Mesenchymal stem cell (in vitro differentiated cells and primary cell): ENCODE measurements at regions not wholly inside any gene's neighbourhood (a gene's known extent, or its start where the extent isn't known, plus 50 kb on each side); places are given as distances from the start of the nearest gene placed in this dataset.

Experiments
- DNase-seq: peaks from one replicate; pipeline ENCODE4 v3.0.0-alpha.2; 2013
- H2AFZ ChIP-seq: one replicate; pipeline ENCODE4 v1.6.1; 2013; ENCODE audit warnings: low read depth, mild to moderate bottlenecking, control low read depth, inconsistent platforms, low read length, moderate library complexity
- H2AK5ac ChIP-seq: 2 replicates; pipeline ENCODE4 v1.6.1; 2013; ENCODE audit warnings: low read length, moderate library complexity, mild to moderate bottlenecking, inconsistent platforms; ENCODE audit not compliant: severe bottlenecking
- H2BK120ac ChIP-seq: one replicate; pipeline ENCODE4 v1.6.1; 2013; ENCODE audit warnings: low read depth, mild to moderate bottlenecking, inconsistent platforms, low read length, moderate library complexity
- H2BK12ac ChIP-seq, 2 experiments: one replicate each; pipeline ENCODE4 v1.6.1; 2013; ENCODE audit warnings: inconsistent platforms in 2 of 2, low read length in 2 of 2, mild to moderate bottlenecking in 2 of 2, moderate library complexity in 2 of 2, control low read depth in 1 of 2
- H2BK15ac ChIP-seq: one replicate; pipeline ENCODE4 v1.6.1; 2013; ENCODE audit warnings: mild to moderate bottlenecking, low read depth, inconsistent platforms; ENCODE audit not compliant: poor library complexity, severe bottlenecking
- H2BK5ac ChIP-seq: 2 replicates; pipeline ENCODE4 v1.6.1; 2013; ENCODE audit warnings: low read depth, mild to moderate bottlenecking, low read length, control low read depth, inconsistent platforms; ENCODE audit not compliant: poor library complexity, severe bottlenecking
- H3K14ac ChIP-seq, 2 experiments: one replicate each; pipeline ENCODE4 v1.6.1; 2013; ENCODE audit warnings: inconsistent platforms in 2 of 2, low read length in 2 of 2, control low read depth in 1 of 2, mild to moderate bottlenecking in 1 of 2, moderate library complexity in 1 of 2
- H3K18ac ChIP-seq, 2 experiments: one replicate each; pipeline ENCODE4 v1.6.1; 2013; ENCODE audit warnings: inconsistent platforms in 2 of 2, low read length in 2 of 2, control low read depth in 1 of 2, low read depth in 1 of 2, mild to moderate bottlenecking in 1 of 2
- H3K23ac ChIP-seq, 2 experiments: one replicate each; pipeline ENCODE4 v1.6.1; 2013; ENCODE audit warnings: inconsistent platforms in 2 of 2, low read length in 2 of 2, mild to moderate bottlenecking in 2 of 2, moderate library complexity in 2 of 2, control low read depth in 1 of 2
- H3K27ac ChIP-seq: 2 replicates; pipeline ENCODE4 v1.5.1; 2013; ENCODE audit warnings: mild to moderate bottlenecking, moderate library complexity, low read length, control low read depth, inconsistent platforms; ENCODE audit not compliant: poor library complexity, severe bottlenecking
- H3K27me3 ChIP-seq, 2 experiments: 2 replicates each; pipeline versions ENCODE4 v1.6.1 to v1.7.0; 2013; ENCODE audit warnings: low read length in 2 of 2, mild to moderate bottlenecking in 2 of 2, moderate library complexity in 2 of 2, control low read depth in 1 of 2, inconsistent platforms in 1 of 2; ENCODE audit not compliant: control insufficient read depth in 1 of 2, insufficient read depth in 1 of 2
- H3K36me3 ChIP-seq, 2 experiments: 2 replicates each; pipeline versions ENCODE4 v1.6.1 to v1.7.0; 2013; ENCODE audit warnings: low read length in 2 of 2, control low read depth in 1 of 2, inconsistent platforms in 1 of 2, low read depth in 1 of 2, mild to moderate bottlenecking in 1 of 2; ENCODE audit not compliant: insufficient read depth in 2 of 2, control insufficient read depth in 1 of 2
- H3K4ac ChIP-seq, 2 experiments: one replicate each; pipeline ENCODE4 v1.6.1; 2013; ENCODE audit warnings: inconsistent platforms in 2 of 2, low read length in 2 of 2, mild to moderate bottlenecking in 2 of 2, moderate library complexity in 2 of 2, control low read depth in 1 of 2, low read depth in 1 of 2
- H3K4me1 ChIP-seq: 2 replicates; pipeline ENCODE4 v1.6.1; 2013; ENCODE audit warnings: low read depth, low read length, control low read depth; ENCODE audit not compliant: control insufficient read depth, insufficient read depth
- H3K4me2 ChIP-seq: 2 replicates; pipeline ENCODE4 v1.6.1; 2013; ENCODE audit warnings: low read length, mild to moderate bottlenecking, inconsistent platforms; ENCODE audit not compliant: poor library complexity, severe bottlenecking
- H3K4me3 ChIP-seq, 2 experiments: 2 replicates each; pipeline versions ENCODE4 v1.5.1 to v1.7.0; 2013; ENCODE audit warnings: low read length in 2 of 2, mild to moderate bottlenecking in 2 of 2, control low read depth in 1 of 2, low read depth in 1 of 2; ENCODE audit not compliant: insufficient read depth in 1 of 2
- H3K79me1 ChIP-seq: replicated peaks from 2 replicates; pipeline ENCODE4 v1.6.1; 2013; ENCODE audit warnings: mild to moderate bottlenecking, control low read depth, low read length, inconsistent platforms; ENCODE audit not compliant: poor library complexity, severe bottlenecking
- H3K9ac ChIP-seq: 2 replicates; pipeline ENCODE4 v1.7.0; 2013; ENCODE audit warnings: mild to moderate bottlenecking, low read length, moderate library complexity
- H3K9me3 ChIP-seq: 2 replicates; pipeline ENCODE4 v1.7.0; 2013; ENCODE audit warnings: mild to moderate bottlenecking, low read length; ENCODE audit not compliant: control insufficient read depth
- H4K8ac ChIP-seq: one replicate; pipeline ENCODE4 v1.6.1; 2013; ENCODE audit warnings: inconsistent platforms, mild to moderate bottlenecking, low read length, moderate library complexity
- H4K91ac ChIP-seq: one replicate; pipeline ENCODE4 v1.6.1; 2013; ENCODE audit warnings: mild to moderate bottlenecking, low read length, inconsistent platforms
- WGBS: methylation state at CpG from one replicate; pipeline ENCODE4 v1.1.7; 2013; ENCODE audit warnings: mixed read lengths; 5-methylcytosine and 5-hydroxymethylcytosine counted together

GRCh38 chr2:81445176-81445575 is 1140.6 kb upstream of the LRRTM1 start:
- H3K14ac ChIP-seq = no peak overlapping the region
- no peak overlapping the region for H2AFZ ChIP-seq
- no peak overlapping the region for H3K27ac ChIP-seq
- WGBS = 11% methylated on average over 1 of the region's 1 CpG
- H4K8ac ChIP-seq = no peak overlapping the region
- no peak overlapping the region for H3K4me3 ChIP-seq
- no peak overlapping the region for H2BK12ac ChIP-seq
- no peak for DNase-seq
- H3K9me3 ChIP-seq = no peaks in the 10 kb centered on the region
- H3K27me3 ChIP-seq = no peaks in the 10 kb centered on the region
- H2AK5ac ChIP-seq = no peak overlapping the region
- H3K4me1 ChIP-seq = no peaks in the 10 kb centered on the region
- H2BK5ac ChIP-seq = no peak overlapping the region
- H3K4ac ChIP-seq = no peak overlapping the region
- no peak overlapping the region for H4K91ac ChIP-seq
- H3K4me2 ChIP-seq = no peak overlapping the region
- H3K79me1 ChIP-seq = no peaks in the 10 kb centered on the region
- no peak overlapping the region for H2BK120ac ChIP-seq
- H3K9ac ChIP-seq = no peak overlapping the region
- H2BK15ac ChIP-seq = no peak overlapping the region
- no peak overlapping the region for H3K23ac ChIP-seq
- no peak overlapping the region for H3K18ac ChIP-seq
- H3K36me3 ChIP-seq = no peaks in the 10 kb centered on the region

DNA sequence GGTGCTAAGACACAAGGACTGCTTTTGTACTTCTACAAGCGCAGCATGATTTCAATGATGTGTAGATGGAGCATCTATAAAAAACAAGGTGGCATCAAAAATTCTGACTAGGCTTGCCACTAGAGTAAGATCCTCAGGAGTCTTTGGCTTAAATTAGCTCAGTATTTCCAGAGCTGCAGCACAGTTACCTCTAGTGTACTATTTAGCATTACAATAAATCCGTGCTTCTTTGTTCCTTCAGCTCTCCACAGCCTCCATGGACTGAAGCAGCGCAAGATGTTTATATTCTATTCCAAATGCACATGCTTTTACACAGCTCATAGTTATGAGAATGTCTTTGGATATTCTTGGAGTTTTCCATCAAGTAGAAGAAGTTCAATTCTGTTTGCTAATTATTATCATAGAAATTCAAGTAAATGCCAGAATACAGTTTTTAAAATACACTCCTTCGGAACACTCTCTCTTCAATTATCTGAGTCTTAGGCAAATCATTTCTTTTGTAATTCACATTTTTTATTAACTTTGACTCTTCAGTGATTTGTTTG is 1133.0 kb upstream of the LRRTM1 start:
- Histone ChIP-seq H2AFZ (no peak overlapping the region), H3K27me3 (no peaks in the 10 kb centered on the region), H3K18ac (no peak overlapping the region), H3K23ac (no peak overlapping the region), H4K8ac (no peak overlapping the region), H3K4ac (no peak overlapping the region), H3K4me1 (no peaks in the 10 kb centered on the region), H3K36me3 (no peaks in the 10 kb centered on the region), H2BK12ac (no peak overlapping the region), H3K4me3 (no peak overlapping the region), H3K79me1 (no peaks in the 10 kb centered on the region), H2BK15ac (no peak overlapping the region), H3K9me3 (no peaks in the 10 kb centered on the region), H2BK120ac (no peak overlapping the region), H3K9ac (no peak overlapping the region), H3K27ac (no peak overlapping the region), H2BK5ac (no peak overlapping the region), H3K4me2 (no peak overlapping the region), H4K91ac (no peak overlapping the region), H2AK5ac (no peak overlapping the region), H3K14ac (no peak overlapping the region)
- DNase-seq = no peak
- WGBS = 68% methylated on average over 2 of the region's 4 CpGs

GRCh38 chr2:81436256-81436655 is 1131.7 kb upstream of the LRRTM1 start:
- Histone ChIP-seq H2BK15ac (no peak overlapping the region), H3K9me3 (no peaks in the 10 kb centered on the region)
- no peak for DNase-seq

GRCh38 chr2:81412681-81413080 is 1108.1 kb upstream of the LRRTM1 start:
- Histone ChIP-seq H3K9me3 (no peaks in the 10 kb centered on the region), H2BK12ac (no peak overlapping the region), H3K9ac (no peak overlapping the region), H2AFZ (no peak overlapping the region), H3K79me1 (no peaks in the 10 kb centered on the region), H3K18ac (no peak overlapping the region), H3K27me3 (no peaks in the 10 kb centered on the region), H3K27ac (no peak overlapping the region), H3K4me3 (no peak overlapping the region), H3K23ac (no peak overlapping the region), H3K14ac (no peak overlapping the region), H3K4me1 (no peaks in the 10 kb centered on the region), H3K4me2 (no peak overlapping the region), H4K91ac (no peak overlapping the region), H2BK5ac (no peak overlapping the region), H2BK15ac (no peak overlapping the region), H2AK5ac (no peak overlapping the region), H3K36me3 (no peaks in the 10 kb centered on the region), H3K4ac (no peak overlapping the region), H4K8ac (no peak overlapping the region), H2BK120ac (no peak overlapping the region)
- WGBS = 80% methylated on average over 3 of the region's 3 CpGs
- DNase-seq = no peak

More at GRCh38 chr2:81436256-81436655, 1131.7 kb upstream of the LRRTM1 start:
- Histone ChIP-seq H3K4me3 (no peak overlapping the region), H3K4ac (no peak overlapping the region), H4K91ac (no peak overlapping the region), H3K4me2 (no peak overlapping the region), H3K36me3 (no peaks in the 10 kb centered on the region), H3K79me1 (no peaks in the 10 kb centered on the region), H2BK5ac (no peak overlapping the region), H3K27me3 (no peaks in the 10 kb centered on the region), H2AK5ac (no peak overlapping the region), H2BK12ac (no peak overlapping the region), H3K18ac (no peak overlapping the region), H2AFZ (no peak overlapping the region), H3K9ac (no peak overlapping the region), H3K14ac (no peak overlapping the region), H4K8ac (no peak overlapping the region), H3K23ac (no peak overlapping the region), H2BK120ac (no peak overlapping the region), H3K27ac (no peak overlapping the region), H3K4me1 (no peaks in the 10 kb centered on the region)
- 82% methylated on average over 5 of the region's 6 CpGs for WGBS
